Mucosa of descending colon (tissue), 3 donors: ENCODE measurements at regions not wholly inside any gene's neighbourhood (a gene's known extent, or its start where the extent isn't known, plus 50 kb on each side); places are given as distances from the start of the nearest gene placed in this dataset.

Experiments
- ATAC-seq: fragments of 200-7000 bp; cut with Tn5 transposase; one replicate; pipeline ENCODE4 v1.9.1; 2020; ENCODE audit warnings: mild to moderate bottlenecking, moderate library complexity
- DNase-seq, 3 donors: peaks; one replicate each; pipeline ENCODE4 v3.0.0-alpha.2; 2020
- H3K36me3 ChIP-seq: fragments of 200-600 bp; one replicate; pipeline ENCODE4 v1.8.0; 2021; ENCODE audit warnings: low read depth, mild to moderate bottlenecking
- H3K4me1 ChIP-seq: fragments of 200-600 bp; one replicate; pipeline ENCODE4 v1.8.0; 2021; ENCODE audit warnings: low read depth, mild to moderate bottlenecking
- H3K4me3 ChIP-seq: fragments of 200-600 bp; one replicate; pipeline ENCODE4 v1.8.0; 2021; ENCODE audit warnings: mild to moderate bottlenecking
- H3K9me3 ChIP-seq: fragments of 200-600 bp; one replicate; pipeline ENCODE4 v1.8.0; 2021; ENCODE audit warnings: mild to moderate bottlenecking
- CTCF ChIP-seq: fragments of 200-600 bp; IDR thresholded peaks from one replicate; pipeline ENCODE4 v1.8.0; 2022; ENCODE audit warnings: antibody characterized with exemption, mild to moderate bottlenecking
- intact Hi-C, 2 donors: fragments of 100-400 bp; cut with DNase I in 1 of 2; cut with micrococcal nuclease in 1 of 2; formaldehyde crosslinking; loops; one replicate each; pipeline versions ENCODE4 v1.11.0 to v1.11.1; 2022; cut with DNase I, micrococcal nuclease
- donor health status: DM: no; HTN: no; CAD: no; lungs with moderate emphysema.
- donor health status: DM: no; HTN: no; CAD: no.
- donor health status: DM: no; HTN: yes; CAD: no.

DNA sequence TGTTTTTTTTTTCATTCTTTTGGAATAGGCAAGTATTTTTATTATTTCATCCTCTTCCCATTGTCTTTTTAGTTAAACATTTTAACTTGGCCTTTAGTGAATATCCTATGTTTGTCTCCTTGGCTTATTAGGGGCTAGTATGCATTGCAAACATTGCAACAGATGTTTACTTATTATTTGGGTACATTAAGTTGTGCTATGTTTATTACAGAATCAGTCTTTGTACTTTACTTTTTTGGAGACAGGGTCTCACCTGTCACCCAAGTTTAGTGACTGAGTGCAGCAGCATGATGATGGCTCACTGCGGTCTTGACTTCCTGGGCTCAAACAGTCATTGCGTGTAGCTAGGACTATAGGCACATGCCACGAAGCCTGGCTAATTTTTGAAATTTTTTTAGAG is 51.1 kb upstream of the NUDT6 start:
- no peaks in the 10 kb centered on the region for H3K4me1 ChIP-seq
- intact Hi-C loops, result no loop called here
- no peaks in the 10 kb centered on the region for H3K9me3 ChIP-seq
- no peak overlapping the region for H3K4me3 ChIP-seq
- no peak for DNase-seq
- ATAC-seq, result no peak
- no peaks in the 10 kb centered on the region for H3K36me3 ChIP-seq
- no peak for TF ChIP-seq CTCF

DNA sequence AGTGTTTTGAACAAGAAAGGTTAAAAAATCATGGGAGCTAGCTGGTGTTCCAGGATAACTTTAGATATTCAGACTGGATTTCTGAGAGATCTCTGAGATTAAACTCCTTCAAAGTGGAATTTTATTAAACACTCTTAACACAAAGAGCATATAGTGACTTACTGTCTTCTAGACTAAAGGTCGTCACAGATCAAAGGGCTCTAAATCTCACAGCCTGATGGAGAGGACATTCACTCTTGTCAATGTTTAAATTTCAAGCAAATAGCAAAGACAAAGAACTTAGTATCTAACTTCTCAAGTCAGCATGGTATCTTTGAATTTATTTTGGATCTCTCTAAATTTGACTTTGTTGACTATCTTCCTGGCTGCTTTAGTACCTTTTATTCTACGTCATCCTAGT is 53.7 kb upstream of the NUDT6 start:
- Histone ChIP-seq H3K36me3 (no peaks in the 10 kb centered on the region), H3K9me3 (no peaks in the 10 kb centered on the region)
- no peak for ATAC-seq

GRCh38 chr4:122977103-122977502 is 54.7 kb upstream of the NUDT6 start:
- H3K36me3 ChIP-seq, result no peaks in the 10 kb centered on the region
- intact Hi-C loops, result no loop called here
- no peaks in the 10 kb centered on the region for H3K4me1 ChIP-seq
- no peak for DNase-seq
- no peak for TF ChIP-seq CTCF
- H3K9me3 ChIP-seq, result no peaks in the 10 kb centered on the region
- H3K4me3 ChIP-seq, result no peak overlapping the region
- ATAC-seq, result no peak

More for the DNA sequence above, 53.7 kb upstream of the NUDT6 start:
- no peak for DNase-seq
- H3K4me3 ChIP-seq, result no peak overlapping the region
- TF ChIP-seq CTCF, result no peak
- H3K4me1 ChIP-seq, result no peaks in the 10 kb centered on the region
- intact Hi-C loops, result no loop called here

- Histone ChIP-seq H3K9me3 (no peaks in the 10 kb centered on the region), H3K4me3 (no peak overlapping the region), H3K36me3 (no peaks in the 10 kb centered on the region), H3K4me1 (no peaks in the 10 kb centered on the region)
- intact Hi-C loops, result no loop called here
- DNase-seq (no peak), ATAC-seq (no peak)
- no peak for TF ChIP-seq CTCF
Observed at GRCh38 chr4:122978109-122978508, 55.7 kb upstream of the NUDT6 start.

GRCh38 chr4:122978789-122979188 is 56.4 kb upstream of the NUDT6 start:
- no peaks in the 10 kb centered on the region for H3K4me1 ChIP-seq
- no peak for DNase-seq
- intact Hi-C loops, result no loop called here
- ATAC-seq, result no peak
- H3K4me3 ChIP-seq, result no peak overlapping the region
- TF ChIP-seq CTCF, result no peak
- no peaks in the 10 kb centered on the region for H3K36me3 ChIP-seq
- H3K9me3 ChIP-seq, result no peaks in the 10 kb centered on the region

DNA sequence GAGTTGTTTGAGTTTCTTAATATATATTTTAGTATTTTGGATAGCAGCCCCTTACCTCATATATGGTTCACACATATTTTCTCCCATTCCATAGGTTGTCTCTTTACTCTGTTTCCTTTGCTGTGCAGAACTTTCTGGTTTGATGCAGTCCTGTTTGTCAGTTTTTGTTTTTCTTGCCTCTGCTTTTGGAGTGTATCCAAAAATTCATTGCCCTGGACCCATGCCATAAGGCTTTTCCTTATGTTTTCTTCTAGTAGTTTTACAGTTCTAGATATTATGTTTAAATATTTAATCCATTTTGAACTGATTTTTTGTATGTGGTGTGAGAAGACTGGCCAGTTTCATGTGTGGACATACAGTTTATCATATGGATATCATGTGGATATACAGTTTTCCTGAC is 58.5 kb upstream of the NUDT6 start:
- ATAC-seq (no peak), DNase-seq (no peak)
- intact Hi-C loops, result no loop called here
- Histone ChIP-seq H3K36me3 (no peaks in the 10 kb centered on the region), H3K9me3 (no peaks in the 10 kb centered on the region), H3K4me3 (no peak overlapping the region), H3K4me1 (no peaks in the 10 kb centered on the region)
- TF ChIP-seq CTCF, result no peak
